BE2C (cell line): ENCODE measurements at regions not wholly inside any gene's neighbourhood (a gene's known extent, or its start where the extent isn't known, plus 50 kb on each side); places are given as distances from the start of the nearest gene placed in this dataset.

Source experiments
- DNase-seq: peaks from one replicate; pipeline ENCODE4 v3.0.0-alpha.2; 2020
- H3K27me3 ChIP-seq: fragments of 250-450 bp; sonication (Bioruptor Pico); 2 replicates; pipeline ENCODE4 v1.5.1; 2020; ENCODE audit warnings: mild to moderate bottlenecking
- H3K36me3 ChIP-seq: fragments of 250-450 bp; sonication (Bioruptor Pico); 2 replicates; pipeline ENCODE4 v1.5.1; 2020; ENCODE audit warnings: mild to moderate bottlenecking
- H3K4me1 ChIP-seq: fragments of 250-450 bp; sonication (Bioruptor Pico); 2 replicates; pipeline ENCODE4 v1.5.1; 2020
- H3K4me3 ChIP-seq: 2 replicates; pipeline ENCODE4 v1.5.1; 2011; ENCODE audit warnings: low read depth, low read length
- H3K9me3 ChIP-seq: fragments of 250-450 bp; sonication (Bioruptor Pico); 2 replicates; pipeline ENCODE4 v1.5.1; 2020
- TF ChIP-seq, protein P1 (sequence below): IDR thresholded peaks from 2 replicates; pipeline ENCODE4 v1.5.1; 2012; ENCODE audit warnings: mild to moderate bottlenecking, low read depth, low read length

- DNase-seq = no peak
- Histone ChIP-seq H3K9me3 (no peaks in the 10 kb centered on the region), H3K36me3 (no peaks in the 10 kb centered on the region), H3K27me3 (no peaks in the 10 kb centered on the region), H3K4me1 (no peaks in the 10 kb centered on the region), H3K4me3 (no peak overlapping the region)
- TF ChIP-seq, protein P1, sequence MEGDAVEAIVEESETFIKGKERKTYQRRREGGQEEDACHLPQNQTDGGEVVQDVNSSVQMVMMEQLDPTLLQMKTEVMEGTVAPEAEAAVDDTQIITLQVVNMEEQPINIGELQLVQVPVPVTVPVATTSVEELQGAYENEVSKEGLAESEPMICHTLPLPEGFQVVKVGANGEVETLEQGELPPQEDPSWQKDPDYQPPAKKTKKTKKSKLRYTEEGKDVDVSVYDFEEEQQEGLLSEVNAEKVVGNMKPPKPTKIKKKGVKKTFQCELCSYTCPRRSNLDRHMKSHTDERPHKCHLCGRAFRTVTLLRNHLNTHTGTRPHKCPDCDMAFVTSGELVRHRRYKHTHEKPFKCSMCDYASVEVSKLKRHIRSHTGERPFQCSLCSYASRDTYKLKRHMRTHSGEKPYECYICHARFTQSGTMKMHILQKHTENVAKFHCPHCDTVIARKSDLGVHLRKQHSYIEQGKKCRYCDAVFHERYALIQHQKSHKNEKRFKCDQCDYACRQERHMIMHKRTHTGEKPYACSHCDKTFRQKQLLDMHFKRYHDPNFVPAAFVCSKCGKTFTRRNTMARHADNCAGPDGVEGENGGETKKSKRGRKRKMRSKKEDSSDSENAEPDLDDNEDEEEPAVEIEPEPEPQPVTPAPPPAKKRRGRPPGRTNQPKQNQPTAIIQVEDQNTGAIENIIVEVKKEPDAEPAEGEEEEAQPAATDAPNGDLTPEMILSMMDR = no peak
These were observed 204.1 kb downstream of the IL15 start for GRCh38 chr4:141840299-141840986.

DNA sequence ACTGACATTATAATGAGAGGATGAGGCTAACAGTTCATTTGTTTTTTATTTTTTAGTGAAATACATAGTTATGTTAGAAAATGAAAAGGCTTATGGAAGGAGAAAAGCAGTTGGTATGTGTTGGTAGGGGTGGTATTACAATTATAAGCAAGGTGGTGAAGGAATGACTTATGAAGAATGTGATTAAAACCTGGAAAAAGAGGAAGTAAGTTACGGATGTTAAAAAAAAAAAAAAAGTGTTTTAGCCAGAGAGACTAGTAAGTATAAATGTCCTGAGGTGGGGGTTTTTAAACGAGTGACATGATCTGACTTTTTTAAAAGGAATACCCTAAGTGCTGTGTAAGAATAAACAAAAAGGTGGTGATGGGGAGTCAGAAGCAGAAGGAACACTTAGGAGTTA is 206.8 kb downstream of the IL15 start:
- no peak for DNase-seq
- Histone ChIP-seq H3K4me3 (no peak overlapping the region), H3K4me1 (no peaks in the 10 kb centered on the region), H3K9me3 (no peaks in the 10 kb centered on the region), H3K27me3 (no peaks in the 10 kb centered on the region), H3K36me3 (no peaks in the 10 kb centered on the region)
- TF ChIP-seq, protein P1 = no peak

- Histone ChIP-seq H3K4me1 (no peaks in the 10 kb centered on the region), H3K4me3 (no peak overlapping the region), H3K27me3 (no peaks in the 10 kb centered on the region), H3K9me3 (no peaks in the 10 kb centered on the region), H3K36me3 (no peaks in the 10 kb centered on the region)
- no peak for DNase-seq
- TF ChIP-seq, protein P1 = no peak
These were observed 209.5 kb downstream of the IL15 start for GRCh38 chr4:141845901-141846300.

GRCh38 chr4:141849367-141849766 is 213.0 kb downstream of the IL15 start:
- Histone ChIP-seq H3K27me3 (no peaks in the 10 kb centered on the region), H3K4me3 (no peak overlapping the region), H3K36me3 (no peaks in the 10 kb centered on the region), H3K9me3 (no peaks in the 10 kb centered on the region), H3K4me1 (no peaks in the 10 kb centered on the region)
- no peak for DNase-seq
- TF ChIP-seq, protein P1 = no peak

DNA sequence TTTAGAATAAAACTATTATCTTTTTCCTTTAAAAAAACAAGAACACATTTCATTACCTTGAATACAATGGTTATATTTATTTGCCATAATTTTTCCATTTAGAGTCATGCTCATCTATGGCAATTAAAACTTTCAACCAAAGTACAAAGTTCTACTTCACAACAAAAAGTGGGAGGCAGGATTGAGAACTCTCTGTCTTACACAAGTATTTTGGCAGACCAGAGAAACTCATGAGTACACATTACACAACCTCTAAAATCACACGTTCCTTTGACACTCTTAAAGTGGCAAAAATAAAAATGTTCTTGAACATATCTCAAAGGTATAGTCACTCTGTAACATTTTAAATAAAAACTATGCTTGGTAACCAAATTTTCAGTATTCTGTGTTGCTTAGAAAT is 213.4 kb downstream of the IL15 start:
- Histone ChIP-seq H3K36me3 (no peaks in the 10 kb centered on the region), H3K4me1 (no peaks in the 10 kb centered on the region), H3K9me3 (no peaks in the 10 kb centered on the region), H3K27me3 (no peaks in the 10 kb centered on the region), H3K4me3 (no peak overlapping the region)
- DNase-seq = no peak
- TF ChIP-seq, protein P1 = no peak

- DNase-seq = no peak
- no peaks in the 10 kb centered on the region for H3K27me3 ChIP-seq
- H3K4me3 ChIP-seq = no peak overlapping the region
- no peaks in the 10 kb centered on the region for H3K9me3 ChIP-seq
- TF ChIP-seq, protein P1 = no peak
- no peaks in the 10 kb centered on the region for H3K4me1 ChIP-seq
- no peaks in the 10 kb centered on the region for H3K36me3 ChIP-seq
These were observed 215.0 kb downstream of the IL15 start for GRCh38 chr4:141851246-141851891.
